HFFc6 (cell line): ENCODE measurements at regions not wholly inside any gene's neighbourhood (a gene's known extent, or its start where the extent isn't known, plus 50 kb on each side); places are given as distances from the start of the nearest gene placed in this dataset.
A peak's percentile ranks its signal among the peaks of the same experiment; 100 is the strongest.

ENCODE experiments used
- DNase-seq: peaks from one replicate; pipeline ENCODE4 v3.0.0-alpha.2; 2018
- H3K27ac Mint-ChIP-seq: 2 replicates; pipeline ENCODE4 v1.8.0; 2020; ENCODE audit warnings: mild to moderate bottlenecking, mixed read lengths
- H3K27me3 Mint-ChIP-seq: 2 replicates; pipeline ENCODE4 v1.8.0; 2021; ENCODE audit warnings: mild to moderate bottlenecking, moderate library complexity, mixed read lengths; ENCODE audit not compliant: insufficient read depth
- H3K36me3 Mint-ChIP-seq: 2 replicates; pipeline ENCODE4 v1.8.0; 2021; ENCODE audit warnings: low read depth, mixed read lengths
- H3K4me1 Mint-ChIP-seq: 2 replicates; pipeline ENCODE4 v1.8.0; 2020; ENCODE audit warnings: low read depth, mixed read lengths
- H3K4me3 Mint-ChIP-seq: 2 replicates; pipeline ENCODE4 v1.8.0; 2020; ENCODE audit warnings: mild to moderate bottlenecking, moderate library complexity, mixed read lengths
- H3K9me3 Mint-ChIP-seq: 2 replicates; pipeline ENCODE4 v1.8.0; 2020; ENCODE audit warnings: mild to moderate bottlenecking, mixed read lengths
- CTCF ChIP-seq: fragments of 200-600 bp; sonication (generic); IDR thresholded peaks from 2 replicates; pipeline ENCODE4 v1.5.0; 2021; ENCODE audit warnings: antibody characterized with exemption, mild to moderate bottlenecking

GRCh38 chr2:196356332-196356731 lies 185.0 kb upstream of the STK17B start:
- Mint-ChIP-seq H3K4me1 (no peaks in the 10 kb centered on the region; the same call in 1 of the 2 replicates), H3K9me3 (peaks cover 5% of the 10 kb centered on the region), H3K36me3 (peaks cover 10% of the 10 kb centered on the region; the same call in 1 of the 2 replicates), H3K4me3 (peak overlapping the region; percentile 9; the same call in 1 of the 2 replicates), H3K27ac (no peak overlapping the region), H3K27me3 (no peaks in the 10 kb centered on the region; the same call in 1 of the 2 replicates)
- TF ChIP-seq CTCF = no peak
- DNase-seq = no peak

GRCh38 chr2:196360650-196361049 lies 189.3 kb upstream of the STK17B start:
- Mint-ChIP-seq H3K36me3 (no peaks in the 10 kb centered on the region), H3K27ac (no peak overlapping the region), H3K4me1 (peaks cover 9% of the 10 kb centered on the region; the same call in 1 of the 2 replicates), H3K27me3 (peaks cover 1% of the 10 kb centered on the region), H3K4me3 (no peak overlapping the region), H3K9me3 (no peaks in the 10 kb centered on the region)
- no peak for DNase-seq
- TF ChIP-seq CTCF = no peak

- no peak for DNase-seq
- Mint-ChIP-seq H3K27ac (no peak overlapping the region), H3K4me3 (no peak overlapping the region), H3K9me3 (no peaks in the 10 kb centered on the region), H3K4me1 (peaks cover 9% of the 10 kb centered on the region; the same call in 1 of the 2 replicates), H3K27me3 (peaks cover 1% of the 10 kb centered on the region), H3K36me3 (no peaks in the 10 kb centered on the region)
- no peak for TF ChIP-seq CTCF
These were observed 190.4 kb upstream of the STK17B start for GRCh38 chr2:196361606-196362326.

- Mint-ChIP-seq H3K4me1 (peaks cover 9% of the 10 kb centered on the region; the same call in 1 of the 2 replicates), H3K36me3 (peaks cover 1% of the 10 kb centered on the region; the same call in 1 of the 2 replicates), H3K27me3 (peaks cover 1% of the 10 kb centered on the region; the same call in 1 of the 2 replicates), H3K27ac (no peak overlapping the region), H3K9me3 (peaks cover 1% of the 10 kb centered on the region), H3K4me3 (no peak overlapping the region)
- no peak for TF ChIP-seq CTCF
- DNase-seq = no peak
These were observed 191.7 kb upstream of the STK17B start for GRCh38 chr2:196362973-196363549.

- Mint-ChIP-seq H3K9me3 (peaks cover 8% of the 10 kb centered on the region), H3K27me3 (peaks cover 1% of the 10 kb centered on the region; the same call in 1 of the 2 replicates), H3K27ac (no peak overlapping the region), H3K36me3 (peaks cover 9% of the 10 kb centered on the region), H3K4me3 (no peak overlapping the region), H3K4me1 (peaks cover 9% of the 10 kb centered on the region; the same call in 1 of the 2 replicates)
- TF ChIP-seq CTCF = no peak
- DNase-seq = no peak
These were observed 193.8 kb upstream of the STK17B start for GRCh38 chr2:196365145-196365544.
